Activated naive CD8-positive, alpha-beta T cell (primary cell): ENCODE measurements at regions not wholly inside any gene's neighbourhood (a gene's known extent, or its start where the extent isn't known, plus 50 kb on each side); places are given as distances from the start of the nearest gene placed in this dataset.

Source experiments
- H3K27ac Mint-ChIP-seq: one replicate; pipeline ENCODE4 v1.8.0; 2021; ENCODE audit warnings: mixed read lengths
- H3K27me3 Mint-ChIP-seq: one replicate; pipeline ENCODE4 v1.8.0; 2021; ENCODE audit warnings: mixed read lengths
- H3K36me3 Mint-ChIP-seq: one replicate; pipeline ENCODE4 v1.8.0; 2021; ENCODE audit warnings: mixed read lengths
- H3K4me1 Mint-ChIP-seq: one replicate; pipeline ENCODE4 v1.8.0; 2021; ENCODE audit warnings: low read depth, mixed read lengths
- H3K4me3 Mint-ChIP-seq: one replicate; pipeline ENCODE4 v1.8.0; 2021; ENCODE audit warnings: mild to moderate bottlenecking, mixed read lengths
- H3K9me3 Mint-ChIP-seq: one replicate; pipeline ENCODE4 v1.8.0; 2021; ENCODE audit warnings: low read depth, mixed read lengths

- H3K9me3 Mint-ChIP-seq = no peaks in the 10 kb centered on the region
- no peaks in the 10 kb centered on the region for H3K36me3 Mint-ChIP-seq
- H3K4me1 Mint-ChIP-seq = no peaks in the 10 kb centered on the region
- no peak overlapping the region for H3K27ac Mint-ChIP-seq
- no peak overlapping the region for H3K4me3 Mint-ChIP-seq
- H3K27me3 Mint-ChIP-seq = peaks cover 11% of the 10 kb centered on the region
Observed at GRCh38 chr17:79519601-79520000, 91.2 kb downstream of the RBFOX3 start.

GRCh38 chr17:79518585-79519523, 92.0 kb downstream of the RBFOX3 start:
- H3K4me1 Mint-ChIP-seq = no peaks in the 10 kb centered on the region
- H3K27ac Mint-ChIP-seq = no peak overlapping the region
- no peaks in the 10 kb centered on the region for H3K9me3 Mint-ChIP-seq
- H3K36me3 Mint-ChIP-seq = no peaks in the 10 kb centered on the region
- H3K27me3 Mint-ChIP-seq = peaks cover 11% of the 10 kb centered on the region
- no peak overlapping the region for H3K4me3 Mint-ChIP-seq

DNA sequence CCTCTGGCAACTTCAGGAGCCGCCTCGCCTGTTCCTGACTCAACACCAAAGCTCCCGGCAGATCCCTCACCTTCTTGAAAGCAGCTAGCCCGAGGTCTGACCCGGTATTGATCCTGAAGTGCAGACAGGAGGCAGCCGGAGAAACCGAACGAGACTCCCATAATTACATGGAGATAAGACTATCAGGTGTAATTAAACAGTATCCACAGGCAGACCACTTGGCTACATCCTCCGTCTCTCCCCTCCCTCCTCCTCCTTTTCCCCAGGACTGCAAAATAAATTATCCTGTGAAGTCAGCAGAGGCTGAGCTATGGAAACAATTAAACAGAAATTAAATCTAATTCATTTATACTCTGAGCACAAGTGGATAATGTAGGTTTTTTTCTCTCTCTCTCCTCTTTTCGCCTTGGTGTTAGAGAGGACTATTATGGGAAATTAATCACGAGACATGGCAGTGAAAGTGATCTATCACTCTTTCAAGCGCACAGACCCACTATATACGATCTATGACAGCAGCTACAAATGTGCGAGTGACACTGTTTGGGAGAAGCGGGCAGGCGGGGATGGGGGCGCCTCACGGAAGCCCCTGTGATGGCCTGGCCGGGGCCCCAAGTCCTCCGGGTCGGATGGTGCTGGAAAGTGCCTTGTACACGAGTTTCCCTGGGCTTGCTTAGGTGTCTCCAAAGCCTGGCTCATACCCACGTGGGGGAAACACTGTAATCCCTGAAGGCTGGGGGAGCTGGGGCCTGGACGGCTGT, 92.8 kb downstream of the RBFOX3 start:
- Mint-ChIP-seq H3K36me3 (no peaks in the 10 kb centered on the region), H3K9me3 (no peaks in the 10 kb centered on the region), H3K4me3 (no peak overlapping the region), H3K4me1 (no peaks in the 10 kb centered on the region), H3K27ac (no peak overlapping the region), H3K27me3 (peaks cover 11% of the 10 kb centered on the region)

- no peak overlapping the region for H3K4me3 Mint-ChIP-seq
- H3K4me1 Mint-ChIP-seq = no peaks in the 10 kb centered on the region
- H3K9me3 Mint-ChIP-seq = no peaks in the 10 kb centered on the region
- peaks cover 11% of the 10 kb centered on the region for H3K27me3 Mint-ChIP-seq
- H3K27ac Mint-ChIP-seq = no peak overlapping the region
- no peaks in the 10 kb centered on the region for H3K36me3 Mint-ChIP-seq
Observed at GRCh38 chr17:79515646-79516571, 94.9 kb downstream of the RBFOX3 start.

- no peak overlapping the region for H3K4me3 Mint-ChIP-seq
- H3K27ac Mint-ChIP-seq = no peak overlapping the region
- no peaks in the 10 kb centered on the region for H3K4me1 Mint-ChIP-seq
- H3K36me3 Mint-ChIP-seq = no peaks in the 10 kb centered on the region
- H3K27me3 Mint-ChIP-seq = peaks cover 11% of the 10 kb centered on the region
- no peaks in the 10 kb centered on the region for H3K9me3 Mint-ChIP-seq
Observed at GRCh38 chr17:79515110-79515509, 95.7 kb downstream of the RBFOX3 start.

DNA sequence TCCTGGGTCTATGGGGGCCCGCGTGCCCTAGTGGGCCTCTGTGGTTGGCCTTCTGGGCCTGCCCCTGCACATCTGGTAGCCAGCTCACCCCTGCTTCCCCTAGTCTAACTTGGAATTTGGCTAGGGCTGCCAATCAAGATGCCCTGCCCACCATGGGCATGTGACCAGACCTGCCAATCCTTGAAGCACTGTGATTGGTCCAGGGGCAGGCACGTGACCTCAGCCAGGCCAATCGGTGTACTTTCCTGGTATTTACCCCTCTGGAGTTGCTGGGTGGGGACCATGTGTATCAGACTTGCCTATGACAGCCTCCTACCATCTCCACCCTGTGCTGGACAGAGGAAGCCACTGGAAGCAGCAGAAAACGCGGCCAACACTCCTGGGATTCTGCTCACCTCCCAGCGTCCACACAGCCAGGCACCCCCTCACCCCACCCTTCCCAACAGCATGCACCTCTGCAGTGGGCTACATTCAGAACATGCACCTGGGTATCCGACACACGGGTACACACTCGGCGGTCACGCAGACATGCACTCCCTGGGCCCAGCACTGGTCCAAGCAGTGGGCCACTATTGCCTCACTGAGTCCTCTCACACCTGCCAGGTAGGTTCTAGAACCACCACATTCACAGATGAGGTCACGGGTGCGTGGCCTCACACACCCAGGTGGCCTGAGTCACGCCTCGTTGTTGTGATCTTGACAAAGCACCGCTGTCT, 96.9 kb downstream of the RBFOX3 start:
- Mint-ChIP-seq H3K4me1 (no peaks in the 10 kb centered on the region), H3K36me3 (no peaks in the 10 kb centered on the region), H3K9me3 (no peaks in the 10 kb centered on the region), H3K4me3 (no peak overlapping the region), H3K27me3 (peaks cover 11% of the 10 kb centered on the region), H3K27ac (no peak overlapping the region)

- Mint-ChIP-seq H3K27me3 (peaks cover 11% of the 10 kb centered on the region), H3K27ac (no peak overlapping the region), H3K36me3 (no peaks in the 10 kb centered on the region), H3K9me3 (no peaks in the 10 kb centered on the region), H3K4me3 (no peak overlapping the region), H3K4me1 (no peaks in the 10 kb centered on the region)
Observed at GRCh38 chr17:79513206-79513605, 97.6 kb downstream of the RBFOX3 start.

DNA sequence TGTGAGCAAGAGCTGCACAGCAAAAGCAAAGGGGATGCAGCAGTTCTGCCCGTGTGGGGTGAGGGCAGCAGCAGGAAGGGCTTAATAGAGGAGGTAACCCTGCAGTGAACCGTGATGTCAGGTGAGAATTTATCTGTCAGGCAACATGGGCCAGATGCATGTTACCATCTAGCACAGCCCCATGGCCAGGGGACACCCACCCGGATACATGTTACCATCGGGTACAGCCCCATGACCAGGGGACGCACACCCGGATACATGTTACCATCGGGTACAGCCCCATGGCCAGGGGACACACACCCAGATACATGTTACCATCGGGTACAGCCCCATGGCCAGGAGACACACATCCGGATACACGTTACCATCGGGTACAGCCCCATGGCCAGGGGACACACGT, 99.4 kb downstream of the RBFOX3 start:
- no peaks in the 10 kb centered on the region for H3K36me3 Mint-ChIP-seq
- H3K9me3 Mint-ChIP-seq = no peaks in the 10 kb centered on the region
- H3K27ac Mint-ChIP-seq = no peak overlapping the region
- H3K27me3 Mint-ChIP-seq = peaks cover 4% of the 10 kb centered on the region
- H3K4me1 Mint-ChIP-seq = no peaks in the 10 kb centered on the region
- H3K4me3 Mint-ChIP-seq = no peak overlapping the region

- Mint-ChIP-seq H3K27ac (no peak overlapping the region), H3K4me1 (no peaks in the 10 kb centered on the region), H3K9me3 (no peaks in the 10 kb centered on the region), H3K27me3 (peaks cover 5% of the 10 kb centered on the region), H3K4me3 (no peak overlapping the region), H3K36me3 (no peaks in the 10 kb centered on the region)
Observed at GRCh38 chr17:79510071-79510470, 100.8 kb downstream of the RBFOX3 start.

DNA sequence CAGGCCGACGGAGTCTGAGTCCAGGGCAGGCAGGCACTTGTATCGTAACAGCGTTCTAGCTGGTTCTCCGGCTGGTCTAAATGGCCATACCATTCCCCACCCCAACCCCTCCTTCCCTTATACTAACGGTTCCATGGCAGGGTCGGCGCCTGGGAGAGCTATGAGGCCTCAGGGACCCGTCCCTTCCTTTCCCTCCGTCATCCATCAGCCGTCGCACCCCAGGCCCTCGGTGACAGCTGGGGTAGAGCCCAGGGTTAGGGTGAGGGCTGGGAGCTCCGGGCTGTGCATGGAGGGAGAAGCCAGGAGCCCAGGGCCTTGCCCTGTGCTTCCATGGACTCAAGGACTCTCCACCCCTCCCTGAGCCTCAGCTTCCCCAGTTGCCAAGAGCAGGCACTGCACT, 101.4 kb downstream of the RBFOX3 start:
- no peak overlapping the region for H3K4me3 Mint-ChIP-seq
- H3K27ac Mint-ChIP-seq = no peak overlapping the region
- H3K27me3 Mint-ChIP-seq = peaks cover 6% of the 10 kb centered on the region
- no peaks in the 10 kb centered on the region for H3K36me3 Mint-ChIP-seq
- no peaks in the 10 kb centered on the region for H3K4me1 Mint-ChIP-seq
- H3K9me3 Mint-ChIP-seq = no peaks in the 10 kb centered on the region

DNA sequence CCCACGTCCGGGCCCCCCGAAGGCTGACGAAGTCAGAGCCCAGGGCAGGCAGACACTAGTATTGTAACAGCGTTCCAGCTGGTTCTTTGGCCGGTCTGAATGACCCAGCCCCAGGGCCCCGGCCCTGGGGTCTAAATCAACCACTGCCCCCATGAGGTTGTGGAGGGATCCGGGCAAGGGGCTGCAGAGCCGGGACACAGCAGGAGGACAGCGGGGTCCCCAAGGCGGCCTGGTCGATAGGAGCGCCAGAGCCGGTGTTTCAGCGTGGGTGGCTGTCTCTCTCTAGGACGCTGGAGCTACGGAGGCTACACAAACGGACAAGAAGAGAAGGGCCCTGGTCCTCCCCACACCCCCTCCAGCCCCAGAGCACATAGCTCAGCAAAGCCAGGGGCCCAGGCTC, 101.8 kb downstream of the RBFOX3 start:
- no peaks in the 10 kb centered on the region for H3K9me3 Mint-ChIP-seq
- H3K4me1 Mint-ChIP-seq = no peaks in the 10 kb centered on the region
- H3K27me3 Mint-ChIP-seq = peaks cover 6% of the 10 kb centered on the region
- H3K4me3 Mint-ChIP-seq = no peak overlapping the region
- no peaks in the 10 kb centered on the region for H3K36me3 Mint-ChIP-seq
- no peak overlapping the region for H3K27ac Mint-ChIP-seq

DNA sequence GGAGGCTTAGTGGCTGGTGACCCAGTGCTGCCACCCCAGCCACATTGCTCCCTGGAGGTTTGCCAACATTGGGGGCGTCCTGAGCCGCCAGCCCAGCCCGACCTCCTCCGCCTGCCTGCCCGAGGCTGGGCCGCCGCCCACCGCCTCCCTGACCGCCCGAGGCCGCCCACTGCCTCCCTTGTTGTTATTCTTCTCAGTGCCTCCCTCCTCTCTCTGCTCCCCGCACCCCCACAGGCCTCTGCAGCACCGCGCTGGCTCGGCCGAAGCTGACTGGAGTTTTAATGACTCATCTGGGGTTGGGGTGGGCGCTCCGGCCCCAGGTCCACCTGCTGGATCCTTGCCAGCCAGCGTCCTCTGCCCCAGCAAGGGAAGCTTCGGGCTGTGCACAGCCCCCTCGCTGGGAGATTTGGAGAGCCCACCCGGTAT, 102.5 kb downstream of the RBFOX3 start:
- Mint-ChIP-seq H3K36me3 (no peaks in the 10 kb centered on the region), H3K4me1 (no peaks in the 10 kb centered on the region), H3K27ac (no peak overlapping the region), H3K9me3 (no peaks in the 10 kb centered on the region), H3K4me3 (no peak overlapping the region), H3K27me3 (peaks cover 6% of the 10 kb centered on the region)

DNA sequence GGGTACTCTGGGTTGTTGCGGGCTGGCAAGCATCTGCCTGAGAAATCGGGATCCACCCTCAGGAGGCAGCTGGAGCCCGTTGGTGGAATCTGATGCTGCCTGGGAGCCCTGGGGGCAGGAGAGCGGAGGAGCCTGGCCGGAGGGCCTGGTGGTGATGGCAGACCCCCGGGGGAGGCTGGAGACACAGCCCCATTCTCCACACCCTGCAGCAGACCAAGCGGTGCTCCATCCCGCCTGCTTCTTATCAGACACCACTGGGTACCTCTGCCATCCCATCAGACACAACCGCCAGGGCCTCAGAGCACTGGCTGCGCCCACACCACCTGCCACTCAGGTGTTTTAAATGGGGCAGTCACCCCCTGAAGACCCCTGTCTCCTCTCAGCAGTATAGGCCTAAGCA, 103.9 kb downstream of the RBFOX3 start:
- Mint-ChIP-seq H3K4me3 (no peak overlapping the region), H3K27me3 (peaks cover 6% of the 10 kb centered on the region), H3K27ac (no peak overlapping the region), H3K4me1 (no peaks in the 10 kb centered on the region), H3K36me3 (no peaks in the 10 kb centered on the region), H3K9me3 (no peaks in the 10 kb centered on the region)

- no peaks in the 10 kb centered on the region for H3K9me3 Mint-ChIP-seq
- H3K27me3 Mint-ChIP-seq = peaks cover 8% of the 10 kb centered on the region
- H3K27ac Mint-ChIP-seq = no peak overlapping the region
- no peak overlapping the region for H3K4me3 Mint-ChIP-seq
- no peaks in the 10 kb centered on the region for H3K4me1 Mint-ChIP-seq
- no peaks in the 10 kb centered on the region for H3K36me3 Mint-ChIP-seq
Observed at GRCh38 chr17:79506150-79506870, 104.5 kb downstream of the RBFOX3 start.
